Prostate gland (tissue), 2 donors: ENCODE measurements at regions not wholly inside any gene's neighbourhood (a gene's known extent, or its start where the extent isn't known, plus 50 kb on each side); places are given as distances from the start of the nearest gene placed in this dataset.

ENCODE experiments used
- DNase-seq: peaks from one replicate; pipeline ENCODE4 v3.0.0-alpha.2; 2019; ENCODE audit warnings: low spot score
- H3K27ac ChIP-seq, 2 donors: fragments of 200-600 bp; sonication (generic); 2 replicates each; pipeline ENCODE4 v1.5.1; 2017 to 2019
- H3K27me3 ChIP-seq: fragments of 200-600 bp; sonication (generic); replicated peaks from 2 replicates; pipeline ENCODE4 v1.5.1; 2019; ENCODE audit not compliant: insufficient read depth
- H3K36me3 ChIP-seq, 2 donors: fragments of 200-600 bp; sonication (generic); 1 replicate in 1 of 2; 2 replicates in 1 of 2; pipeline versions ENCODE4 v1.5.1 to v1.8.1; 2017 to 2019
- H3K4me1 ChIP-seq: fragments of 200-600 bp; sonication (generic); replicated peaks from 2 replicates; pipeline ENCODE4 v1.5.1; 2019
- H3K4me3 ChIP-seq, 2 donors: fragments of 200-600 bp; sonication (generic); 2 replicates each; pipeline ENCODE4 v1.5.1; 2017 to 2019
- H3K9me3 ChIP-seq: fragments of 200-600 bp; sonication (generic); 2 replicates; pipeline ENCODE4 v1.5.1; 2017
- CTCF ChIP-seq, 4 experiments: fragments of 200-600 bp in 2 of 4; fragments of 450-650 bp in 2 of 4; sonication (generic) in 2 of 4; IDR thresholded peaks; 1 replicate in 3 of 4; 2 replicates in 1 of 4; pipeline ENCODE4 v1.5.1; 2016 to 2019; ENCODE audit warnings: antibody characterized with exemption in 4 of 4, mild to moderate bottlenecking in 2 of 4, moderate library complexity in 2 of 4
- POLR2A ChIP-seq: fragments of 450-650 bp; IDR thresholded peaks from one replicate; pipeline ENCODE4 v1.6.1; 2016; ENCODE audit warnings: antibody characterized with exemption, mild to moderate bottlenecking
- POLR2AphosphoS5 ChIP-seq: sonication (generic); formaldehyde crosslinking; IDR thresholded peaks from one replicate; pipeline ENCODE4 v1.6.1; 2017; ENCODE audit warnings: antibody characterized with exemption
- WGBS: methylation state at CpG from one replicate; pipeline ENCODE4 v1.1.5; 2018; 5-methylcytosine and 5-hydroxymethylcytosine counted together
- intact Hi-C: fragments of 100-400 bp; cut with DNase I; formaldehyde crosslinking; loops from one replicate; pipeline ENCODE4 v1.14.2; 2022

- no peak for DNase-seq
- H3K4me3 ChIP-seq = no peak overlapping the region
- H3K27ac ChIP-seq = no peak overlapping the region
- no peaks in the 10 kb centered on the region for H3K27me3 ChIP-seq
- 100% methylated on average over 2 of the region's 2 CpGs for WGBS
- H3K36me3 ChIP-seq = no peaks in the 10 kb centered on the region
- H3K9me3 ChIP-seq = no peaks in the 10 kb centered on the region
- intact Hi-C loops = no loop called here
- no peaks in the 10 kb centered on the region for H3K4me1 ChIP-seq
- TF ChIP-seq CTCF (IDR thresholded peaks at IDR 0.05) (no peak), POLR2A (no peak), POLR2AphosphoS5 (no peak)
These were observed 95.8 kb downstream of the TMEM174 start for GRCh38 chr5:73268826-73269225.

GRCh38 chr5:73267766-73268435 is 94.9 kb downstream of the TMEM174 start:
- Histone ChIP-seq H3K9me3 (no peaks in the 10 kb centered on the region), H3K4me1 (no peaks in the 10 kb centered on the region), H3K36me3 (no peaks in the 10 kb centered on the region), H3K27ac (no peak overlapping the region), H3K4me3 (no peak overlapping the region), H3K27me3 (no peaks in the 10 kb centered on the region)
- TF ChIP-seq POLR2A = no peak
- TF ChIP-seq POLR2AphosphoS5 = no peak
- no peak for TF ChIP-seq CTCF (IDR thresholded peaks at IDR 0.05)
- DNase-seq = no peak
- 91% methylated on average over 8 of the region's 8 CpGs for WGBS
- intact Hi-C loops = no loop called here

DNA sequence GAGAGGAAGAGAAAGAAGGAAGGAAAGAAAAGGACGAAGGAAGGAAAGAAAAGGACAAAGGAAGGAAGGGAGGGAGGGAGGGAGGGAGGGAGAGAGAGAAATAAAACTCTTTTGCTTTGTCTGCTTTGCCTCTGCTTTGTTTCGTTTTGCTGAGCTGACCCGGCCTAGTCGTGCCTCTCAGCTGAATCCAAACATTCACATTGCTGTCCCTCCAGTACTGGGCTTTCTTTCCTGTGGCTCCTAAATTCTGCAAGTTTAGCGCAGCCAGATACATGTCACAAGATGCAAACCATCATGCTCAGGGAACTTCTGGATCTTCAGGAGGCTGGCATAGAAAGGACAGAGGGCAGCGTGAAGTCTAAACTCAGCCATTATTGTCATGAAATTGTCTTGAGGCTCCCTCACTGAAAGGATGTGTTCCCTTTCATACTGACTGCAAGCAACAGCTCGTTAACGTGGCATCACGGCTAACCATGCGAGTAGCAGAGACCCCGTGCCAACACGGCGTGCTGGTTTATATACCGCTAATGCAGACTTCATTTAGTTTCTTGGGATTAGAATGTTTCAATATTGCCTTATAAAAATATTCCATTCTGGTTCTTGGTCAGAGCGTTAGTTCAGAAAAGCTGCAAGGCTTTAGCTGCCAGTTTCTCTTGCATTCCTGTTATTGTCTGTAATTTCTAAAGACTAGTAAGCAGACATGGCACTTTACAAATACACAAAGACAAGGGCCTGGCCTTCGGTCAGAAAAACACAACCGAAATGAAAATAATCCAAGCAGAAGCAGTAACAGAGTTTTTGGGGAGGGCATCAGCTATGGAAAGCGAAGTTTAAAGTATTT is 94.2 kb downstream of the TMEM174 start:
- Histone ChIP-seq H3K27ac (no peak overlapping the region), H3K4me3 (no peak overlapping the region), H3K27me3 (no peaks in the 10 kb centered on the region), H3K36me3 (no peaks in the 10 kb centered on the region), H3K9me3 (no peaks in the 10 kb centered on the region), H3K4me1 (no peaks in the 10 kb centered on the region)
- intact Hi-C loops = no loop called here
- 54% methylated on average over 18 of the region's 18 CpGs for WGBS
- TF ChIP-seq POLR2AphosphoS5 (no peak), CTCF (IDR thresholded peaks at IDR 0.05) (no peak), POLR2A (no peak)
- no peak for DNase-seq

DNA sequence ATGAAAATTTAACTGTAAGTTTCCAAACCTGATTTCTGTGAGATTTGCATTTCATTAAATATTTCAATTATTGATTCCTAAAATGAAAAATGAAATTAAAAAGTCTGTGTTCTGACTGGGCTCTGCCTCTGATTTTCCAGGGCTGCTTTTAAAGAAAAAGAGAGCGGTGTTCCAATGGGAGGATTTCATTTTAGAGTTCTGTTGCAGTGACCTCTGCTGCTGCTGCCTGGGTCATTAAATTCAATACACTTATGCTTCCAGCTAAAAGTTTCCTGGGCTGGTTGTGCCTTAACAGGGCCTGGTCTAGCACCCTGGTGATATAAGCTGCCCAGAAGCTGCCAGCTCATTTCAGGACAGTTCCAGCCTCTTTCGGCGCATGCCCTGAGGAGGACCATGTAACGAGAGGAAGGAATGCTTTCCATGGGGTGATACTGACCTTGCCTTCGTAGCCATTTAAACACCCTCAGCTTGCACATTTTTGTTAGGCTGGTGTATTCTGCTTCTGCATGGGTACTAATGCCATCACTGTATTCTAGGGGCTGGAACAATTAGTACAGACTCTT is 93.3 kb downstream of the TMEM174 start:
- Histone ChIP-seq H3K9me3 (no peaks in the 10 kb centered on the region), H3K4me3 (no peak overlapping the region), H3K27ac (no peak overlapping the region), H3K36me3 (no peaks in the 10 kb centered on the region), H3K27me3 (no peaks in the 10 kb centered on the region), H3K4me1 (no peaks in the 10 kb centered on the region)
- 98% methylated on average over 5 of the region's 5 CpGs for WGBS
- intact Hi-C loops = no loop called here
- no peak for TF ChIP-seq POLR2AphosphoS5
- TF ChIP-seq CTCF (IDR thresholded peaks at IDR 0.05) = no peak
- TF ChIP-seq POLR2A = no peak
- DNase-seq = no peak
